HepG2 (cell line): ENCODE measurements at regions not wholly inside any gene's neighbourhood (a gene's known extent, or its start where the extent isn't known, plus 50 kb on each side); places are given as distances from the start of the nearest gene placed in this dataset.

Experiments used
- ATAC-seq: fragments of 200-7000 bp; cut with Tn5 transposase; 3 replicates; pipeline ENCODE4 v1.9.1; 2020; ENCODE audit warnings: mild to moderate bottlenecking, moderate library complexity
- BruUV-seq: library from RNA; stranded (reverse); fragments of 400-500 nt; replicated peaks from 2 replicates; lab custom pipeline; 2021; lab: Mats Ljungman, UMichigan
- CTCF ChIA-PET: fragments of 300-600 bp; formaldehyde crosslinking; extraction: SDS; loops from one replicate; lab custom pipeline; 2021; ENCODE audit warnings: low total read pairs, inconsistent platforms, low intra/inter-chr PET ratio; lab: Yijun Ruan, JAX
- POLR2A ChIA-PET: fragments of 350-600 bp; sonication (Branson Sonifier 250); formaldehyde crosslinking; loops from one replicate; lab custom pipeline; 2020; ENCODE audit warnings: antibody characterized with exemption, inconsistent platforms; lab: Yijun Ruan, JAX
- DNase-seq: peaks from one replicate; pipeline ENCODE4 v3.0.0-alpha.2; 2015; ENCODE audit warnings: low spot score
- FAIRE-seq: peaks from 3 replicates; lab custom pipeline; 2011; peaks lifted over from hg19 to GRCh38; lab: Jason Lieb, UNC
- H2AFZ ChIP-seq: one replicate; pipeline ENCODE4 v1.6.1; 2011; ENCODE audit warnings: low read length, inconsistent platforms
- H3K27ac ChIP-seq: fragments of 300-600 bp; 3 replicates; pipeline ENCODE4 v1.8.0; 2011; ENCODE audit warnings: mixed run types, mild to moderate bottlenecking, mixed read lengths, low read length, inconsistent platforms; ENCODE audit not compliant: insufficient read depth; ENCODE audit errors: extremely low read length
- H3K27me3 ChIP-seq, 2 experiments: fragments of 200-600 bp in 1 of 2; 2 replicates in 1 of 2; 3 replicates in 1 of 2; pipeline versions ENCODE4 v1.6.0 to v1.8.0; 2011; ENCODE audit warnings: low read length in 2 of 2, mild to moderate bottlenecking in 2 of 2, moderate library complexity in 2 of 2, inconsistent platforms in 1 of 2; ENCODE audit not compliant: insufficient read depth in 2 of 2, control insufficient read depth in 1 of 2
- H3K36me3 ChIP-seq, 2 experiments: fragments of 200-600 bp in 1 of 2; replicated peaks in 1 of 2; 2 replicates in 1 of 2; 3 replicates in 1 of 2; pipeline versions ENCODE4 v1.5.1 to v1.8.0; 2011; ENCODE audit warnings: low read length in 2 of 2, inconsistent platforms in 1 of 2; ENCODE audit not compliant: insufficient read depth in 2 of 2, control insufficient read depth in 1 of 2
- H3K4me1 ChIP-seq: 2 replicates; pipeline ENCODE4 v1.5.1; 2012; ENCODE audit warnings: low read length, inconsistent platforms; ENCODE audit not compliant: insufficient read depth
- H3K4me2 ChIP-seq: 2 replicates; pipeline ENCODE4 v1.6.0; 2011; ENCODE audit warnings: low read depth, low read length, inconsistent platforms
- H3K4me3 ChIP-seq, 3 experiments: fragments of 200-600 bp in 1 of 3; sonication (generic), shearing (Covaris generic) in 1 of 3; replicated peaks in 1 of 3; 2 replicates each; pipeline ENCODE4 v1.5.1; 2011 to 2016; ENCODE audit warnings: low read length in 3 of 3, inconsistent platforms in 2 of 3, low read depth in 2 of 3, mild to moderate bottlenecking in 2 of 3, control low read depth in 1 of 3, mixed read lengths in 1 of 3; ENCODE audit not compliant: insufficient read depth in 1 of 3
- H3K79me2 ChIP-seq: one replicate; pipeline ENCODE4 v1.6.1; 2011; ENCODE audit warnings: low read length, inconsistent platforms; ENCODE audit not compliant: insufficient read depth
- H3K9ac ChIP-seq: 2 replicates; pipeline ENCODE4 v1.6.0; 2011; ENCODE audit warnings: mild to moderate bottlenecking, low read depth, low read length, inconsistent platforms; ENCODE audit not compliant: insufficient read depth
- H3K9me3 ChIP-seq: 2 replicates; pipeline ENCODE4 v1.5.1; 2012; ENCODE audit warnings: mild to moderate bottlenecking, low read length
- H4K20me1 ChIP-seq: 2 replicates; pipeline ENCODE4 v1.6.0; 2011; ENCODE audit warnings: inconsistent platforms, mild to moderate bottlenecking, low read length, moderate library complexity; ENCODE audit not compliant: insufficient read depth
- DBP ChIP-seq: sonication (generic); formaldehyde crosslinking; IDR thresholded peaks from 2 replicates; pipeline ENCODE4 v1.4.0; 2020; ENCODE audit warnings: missing genetic modification reagents; ENCODE audit errors: not compliant biosample characterization
- HNRNPK ChIP-seq: fragments of 200-400 bp; formaldehyde crosslinking; IDR thresholded peaks from 2 replicates; pipeline ENCODE4 v1.6.1; 2018; ENCODE audit warnings: low read length, low read depth, moderate library complexity, mild to moderate bottlenecking; ENCODE audit not compliant: poor library complexity, severe bottlenecking
- JDP2 ChIP-seq: sonication (generic); formaldehyde crosslinking; IDR thresholded peaks from 2 replicates; pipeline ENCODE4 v1.8.1; 2022; ENCODE audit warnings: missing genetic modification reagents, borderline replicate concordance
- KLF16 ChIP-seq, 2 experiments: sonication (generic) in 1 of 2; formaldehyde crosslinking in 1 of 2; IDR thresholded peaks; 2 replicates each; pipeline versions ENCODE4 v1.6.1 to v1.8.0; 2016 to 2023; ENCODE audit warnings: missing genetic modification reagents in 2 of 2, missing compliant biosample characterization in 1 of 2
- MATR3 ChIP-seq: sonication (generic); formaldehyde crosslinking; IDR thresholded peaks from 2 replicates; pipeline ENCODE4 v1.4.0; 2020; ENCODE audit warnings: missing genetic modification reagents
- ZBTB7A ChIP-seq: sonication (generic); formaldehyde crosslinking; IDR thresholded peaks from 2 replicates; pipeline ENCODE4 v1.8.0; 2022; ENCODE audit warnings: mild to moderate bottlenecking, missing genetic modification reagents
- ZNF691 ChIP-seq: sonication (generic); formaldehyde crosslinking; IDR thresholded peaks from 2 replicates; pipeline ENCODE4 v1.4.0; 2020; ENCODE audit warnings: missing genetic modification reagents, low read depth, mild to moderate bottlenecking, borderline replicate concordance
- WGBS: methylation state at CpG from one replicate; pipeline ENCODE4 v1.1.6; 2017; ENCODE audit warnings: low lambda C conversion rate; 5-methylcytosine and 5-hydroxymethylcytosine counted together
- in situ Hi-C: cut with HindIII; loops from 2 replicates; pipeline ENCODE4 v1.10.0; 2017; ENCODE audit warnings: low pct_unique_long_range_greater_than_20kb; ENCODE audit not compliant: extremely low pct_ligation_motif_present
- intact Hi-C: fragments of 100-400 bp; cut with micrococcal nuclease; formaldehyde crosslinking; loops from one replicate; pipeline ENCODE4 v1.10.0; 2022; ENCODE audit not compliant: unreplicated experiment
- TF ChIP-seq, protein P1 (sequence below): sonication (generic); formaldehyde crosslinking; IDR thresholded peaks from 2 replicates; pipeline ENCODE4 v1.5.0; 2020; ENCODE audit warnings: missing genetic modification reagents, mild to moderate bottlenecking, borderline replicate concordance

DNA sequence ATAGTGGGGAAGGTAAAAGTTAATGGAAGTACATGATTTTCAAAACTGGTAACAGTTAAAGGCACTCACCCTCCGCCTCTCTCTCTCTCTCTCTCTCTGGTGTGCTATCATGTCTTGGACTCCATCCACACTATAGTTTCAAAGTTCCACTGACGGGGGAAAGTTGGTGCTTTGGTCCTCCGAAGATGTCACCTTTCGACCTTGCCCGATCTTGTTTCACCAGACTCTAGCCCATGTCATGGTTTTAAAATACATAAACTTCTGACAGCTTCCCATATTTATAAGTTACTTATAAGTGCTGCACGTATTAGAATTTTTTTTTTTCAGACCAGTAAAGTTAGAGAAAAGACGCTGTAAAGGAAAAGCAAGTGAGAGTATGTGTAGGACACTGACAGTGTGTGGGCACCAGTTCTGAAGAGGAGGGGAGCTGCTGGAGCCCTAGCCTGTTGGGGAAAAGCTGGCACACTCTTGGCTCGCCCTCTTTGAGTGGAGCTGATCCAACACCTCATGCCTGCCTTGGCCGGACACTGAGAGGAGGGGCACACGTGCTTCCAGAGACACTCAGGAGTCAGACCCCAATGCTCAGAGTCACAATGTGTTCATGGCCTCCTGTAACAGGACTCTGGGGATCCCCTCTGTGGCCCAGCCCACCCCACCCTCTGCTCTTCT lies 200.5 kb upstream of the TPM1 start:
- Histone ChIP-seq H3K9ac (no peak overlapping the region), H4K20me1 (no peaks in the 10 kb centered on the region), H3K79me2 (no peaks in the 10 kb centered on the region), H3K27ac (no peak overlapping the region), H3K27me3 (no peaks in the 10 kb centered on the region), H3K36me3 (peaks cover 1 to 5% of the 10 kb centered on the region in 2 experiments; a peak in 3 of 5 replicates), H3K4me2 (no peak overlapping the region), H3K4me3 (no peak overlapping the region), H3K4me1 (peaks cover 24% of the 10 kb centered on the region), H2AFZ (no peak overlapping the region), H3K9me3 (no peaks in the 10 kb centered on the region)
- FAIRE-seq (no peak), DNase-seq (no peak), ATAC-seq (no peak)
- in situ Hi-C loops (loop anchor here (5.0 kb wide), 1 partner anchor 60 kb away; no protein-coding TSS in a partner anchor), intact Hi-C loops (no loop called here)
- TF ChIP-seq HNRNPK (no peak), MATR3 (CRISPR knock-in tag) (no peak), ZNF691 (CRISPR knock-in tag) (no peak), KLF16 (CRISPR knock-in tag; IDR thresholded peaks at IDR 0.05) (no peak), JDP2 (no peak), DBP (CRISPR knock-in tag) (no peak), ZBTB7A (CRISPR knock-in tag) (no peak)
- TF ChIP-seq, protein P1, sequence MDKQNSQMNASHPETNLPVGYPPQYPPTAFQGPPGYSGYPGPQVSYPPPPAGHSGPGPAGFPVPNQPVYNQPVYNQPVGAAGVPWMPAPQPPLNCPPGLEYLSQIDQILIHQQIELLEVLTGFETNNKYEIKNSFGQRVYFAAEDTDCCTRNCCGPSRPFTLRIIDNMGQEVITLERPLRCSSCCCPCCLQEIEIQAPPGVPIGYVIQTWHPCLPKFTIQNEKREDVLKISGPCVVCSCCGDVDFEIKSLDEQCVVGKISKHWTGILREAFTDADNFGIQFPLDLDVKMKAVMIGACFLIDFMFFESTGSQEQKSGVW (CRISPR knock-in tag): no peak
- POLR2A ChIA-PET: no interaction called here
- no TSS peak for BruUV-seq
- CTCF ChIA-PET: no interaction called here
- WGBS: 90% methylated on average over 8 of the region's 10 CpGs
